Erythroblast (primary cell): ENCODE measurements at regions not wholly inside any gene's neighbourhood (a gene's known extent, or its start where the extent isn't known, plus 50 kb on each side); places are given as distances from the start of the nearest gene placed in this dataset.

Source experiments
- GATA1 ChIP-seq: IDR thresholded peaks from 2 replicates; pipeline ENCODE4 v1.6.1; 2011; ENCODE audit warnings: low read depth, mild to moderate bottlenecking, control low read depth, low read length, moderate library complexity
- POLR2A ChIP-seq: IDR thresholded peaks from 2 replicates; pipeline ENCODE4 v1.6.1; 2011; ENCODE audit warnings: mild to moderate bottlenecking, low read length

DNA sequence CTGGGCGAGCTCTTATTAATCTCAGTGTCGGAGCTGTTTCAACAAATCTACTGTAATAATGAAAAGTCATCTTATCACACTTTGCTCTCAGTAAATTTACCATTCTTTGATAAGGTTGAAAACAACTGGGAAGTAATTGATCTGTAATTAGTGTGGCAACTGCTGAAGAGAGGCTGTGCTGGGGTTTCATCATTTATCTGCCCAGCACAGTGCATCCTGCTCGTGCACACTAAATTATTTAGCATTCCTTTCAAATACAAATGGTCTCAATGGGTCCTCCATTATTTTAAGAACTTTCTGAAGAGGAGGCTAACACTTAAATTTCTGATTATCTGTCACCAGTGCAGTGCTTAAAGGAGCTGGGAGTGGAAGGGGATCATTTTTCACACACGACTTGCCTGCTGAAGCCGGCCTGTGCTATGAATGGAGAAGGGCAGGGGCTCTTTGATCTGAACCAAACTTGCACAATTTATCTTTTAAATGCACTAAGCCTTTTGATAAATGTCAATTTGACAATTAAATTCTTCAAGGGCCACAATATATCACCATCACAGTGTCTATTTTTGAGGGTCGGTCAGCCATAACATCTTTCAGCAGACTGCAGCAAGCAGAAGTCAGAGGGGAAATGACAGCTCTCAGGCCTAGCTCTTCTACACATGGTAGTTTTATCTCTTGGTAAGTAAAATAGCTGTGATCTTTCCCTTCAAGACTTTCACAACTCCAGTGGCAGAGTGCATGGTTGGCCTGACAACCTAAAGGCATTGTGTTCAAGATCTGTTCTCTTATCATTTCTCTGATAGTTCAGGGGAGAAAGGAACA, 106.4 kb upstream of the EFNA5 start:
- TF ChIP-seq POLR2A (no peak), GATA1 (no peak)
